DND-41 (cell line): ENCODE measurements at regions not wholly inside any gene's neighbourhood (a gene's known extent, or its start where the extent isn't known, plus 50 kb on each side); places are given as distances from the start of the nearest gene placed in this dataset.

Source experiments
- ATAC-seq: fragments of 200-7000 bp; cut with Tn5 transposase; 3 replicates; pipeline ENCODE4 v1.9.1; 2021; ENCODE audit warnings: low read depth; ENCODE audit not compliant: insufficient read depth
- DNase-seq: peaks from one replicate; pipeline ENCODE4 v3.0.0-alpha.2; 2020
- H2AFZ ChIP-seq: 2 replicates; pipeline ENCODE4 v1.6.0; 2012; ENCODE audit warnings: low read depth, low read length
- H3K27ac ChIP-seq: 2 replicates; pipeline ENCODE4 v1.5.1; 2012; ENCODE audit warnings: low read length, inconsistent platforms
- H3K27me3 ChIP-seq: fragments of 200-600 bp; sonication (generic); 2 replicates; pipeline ENCODE4 v1.6.0; 2012; ENCODE audit warnings: low read length, mild to moderate bottlenecking, inconsistent platforms; ENCODE audit not compliant: insufficient read depth, poor library complexity
- H3K36me3 ChIP-seq: 2 replicates; pipeline ENCODE4 v1.5.1; 2012; ENCODE audit warnings: low read length, inconsistent platforms; ENCODE audit not compliant: insufficient read depth
- H3K4me1 ChIP-seq: 2 replicates; pipeline ENCODE4 v1.5.1; 2012; ENCODE audit warnings: mild to moderate bottlenecking, low read length; ENCODE audit not compliant: insufficient read depth
- H3K4me2 ChIP-seq: 2 replicates; pipeline ENCODE4 v1.6.0; 2012; ENCODE audit warnings: mild to moderate bottlenecking, moderate library complexity, low read length, inconsistent platforms; ENCODE audit not compliant: insufficient read depth
- H3K4me3 ChIP-seq, 2 experiments: fragments of 200-600 bp in 1 of 2; shearing (Covaris generic) in 1 of 2; 2 replicates each; pipeline ENCODE4 v1.5.1; 2012 to 2016; ENCODE audit warnings: inconsistent platforms in 2 of 2, low read length in 2 of 2, mild to moderate bottlenecking in 2 of 2, low read depth in 1 of 2, moderate library complexity in 1 of 2
- H3K79me2 ChIP-seq: 2 replicates; pipeline ENCODE4 v1.6.0; 2012; ENCODE audit warnings: low read length, inconsistent platforms; ENCODE audit not compliant: insufficient read depth
- H3K9ac ChIP-seq: 2 replicates; pipeline ENCODE4 v1.6.0; 2012; ENCODE audit warnings: low read depth, mild to moderate bottlenecking, inconsistent platforms, low read length, moderate library complexity
- H3K9me3 ChIP-seq: 2 replicates; pipeline ENCODE4 v1.5.1; 2012; ENCODE audit warnings: low read length, moderate library complexity, mild to moderate bottlenecking, inconsistent platforms; ENCODE audit not compliant: insufficient read depth, severe bottlenecking
- H4K20me1 ChIP-seq: 2 replicates; pipeline ENCODE4 v1.6.0; 2012; ENCODE audit warnings: low read length; ENCODE audit not compliant: insufficient read depth
- EZH2 ChIP-seq: IDR thresholded peaks from 3 replicates; pipeline ENCODE4 v1.6.1; 2012; ENCODE audit warnings: borderline replicate concordance, low read depth, mild to moderate bottlenecking, moderate library complexity, low read length, inconsistent platforms; ENCODE audit not compliant: severe bottlenecking
- TF ChIP-seq, protein P1 (sequence below): IDR thresholded peaks from 2 replicates; pipeline ENCODE4 v1.5.1; 2012; ENCODE audit warnings: borderline replicate concordance, low read length, moderate library complexity, mild to moderate bottlenecking; ENCODE audit not compliant: poor library complexity, severe bottlenecking; ENCODE audit errors: extremely low read depth

DNA sequence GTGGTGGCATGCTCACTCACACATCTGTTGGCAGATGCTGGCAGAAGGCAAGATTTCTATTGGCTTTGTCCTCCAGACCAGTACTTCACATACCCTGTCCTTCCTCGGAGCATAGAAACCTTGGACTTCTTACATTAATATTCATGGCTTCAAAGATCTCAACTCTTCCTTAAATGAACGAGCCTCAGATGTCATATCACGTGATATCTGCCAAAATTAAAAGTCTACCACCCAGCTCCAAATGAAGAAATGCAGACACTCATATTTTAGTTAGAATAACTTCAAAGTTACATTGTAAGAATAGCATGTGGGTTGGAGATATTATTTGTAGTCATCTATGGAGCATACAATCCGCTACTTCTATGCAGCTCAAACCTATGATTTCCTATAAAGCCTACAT is 1994.9 kb downstream of the NCAM2 start:
- no peaks in the 10 kb centered on the region for H3K79me2 ChIP-seq
- no peak overlapping the region for H3K4me2 ChIP-seq
- no peaks in the 10 kb centered on the region for H3K27me3 ChIP-seq
- ATAC-seq (no peak), DNase-seq (no peak)
- H3K9me3 ChIP-seq, result no peaks in the 10 kb centered on the region
- no peak overlapping the region for H3K27ac ChIP-seq
- no peak overlapping the region for H2AFZ ChIP-seq
- H3K36me3 ChIP-seq, result no peaks in the 10 kb centered on the region
- H3K4me3 ChIP-seq, result no peak overlapping the region
- H4K20me1 ChIP-seq, result no peaks in the 10 kb centered on the region
- TF ChIP-seq, protein P1, sequence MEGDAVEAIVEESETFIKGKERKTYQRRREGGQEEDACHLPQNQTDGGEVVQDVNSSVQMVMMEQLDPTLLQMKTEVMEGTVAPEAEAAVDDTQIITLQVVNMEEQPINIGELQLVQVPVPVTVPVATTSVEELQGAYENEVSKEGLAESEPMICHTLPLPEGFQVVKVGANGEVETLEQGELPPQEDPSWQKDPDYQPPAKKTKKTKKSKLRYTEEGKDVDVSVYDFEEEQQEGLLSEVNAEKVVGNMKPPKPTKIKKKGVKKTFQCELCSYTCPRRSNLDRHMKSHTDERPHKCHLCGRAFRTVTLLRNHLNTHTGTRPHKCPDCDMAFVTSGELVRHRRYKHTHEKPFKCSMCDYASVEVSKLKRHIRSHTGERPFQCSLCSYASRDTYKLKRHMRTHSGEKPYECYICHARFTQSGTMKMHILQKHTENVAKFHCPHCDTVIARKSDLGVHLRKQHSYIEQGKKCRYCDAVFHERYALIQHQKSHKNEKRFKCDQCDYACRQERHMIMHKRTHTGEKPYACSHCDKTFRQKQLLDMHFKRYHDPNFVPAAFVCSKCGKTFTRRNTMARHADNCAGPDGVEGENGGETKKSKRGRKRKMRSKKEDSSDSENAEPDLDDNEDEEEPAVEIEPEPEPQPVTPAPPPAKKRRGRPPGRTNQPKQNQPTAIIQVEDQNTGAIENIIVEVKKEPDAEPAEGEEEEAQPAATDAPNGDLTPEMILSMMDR, result no peak
- TF ChIP-seq EZH2, result no peak
- H3K4me1 ChIP-seq, result no peaks in the 10 kb centered on the region
- no peak overlapping the region for H3K9ac ChIP-seq

DNA sequence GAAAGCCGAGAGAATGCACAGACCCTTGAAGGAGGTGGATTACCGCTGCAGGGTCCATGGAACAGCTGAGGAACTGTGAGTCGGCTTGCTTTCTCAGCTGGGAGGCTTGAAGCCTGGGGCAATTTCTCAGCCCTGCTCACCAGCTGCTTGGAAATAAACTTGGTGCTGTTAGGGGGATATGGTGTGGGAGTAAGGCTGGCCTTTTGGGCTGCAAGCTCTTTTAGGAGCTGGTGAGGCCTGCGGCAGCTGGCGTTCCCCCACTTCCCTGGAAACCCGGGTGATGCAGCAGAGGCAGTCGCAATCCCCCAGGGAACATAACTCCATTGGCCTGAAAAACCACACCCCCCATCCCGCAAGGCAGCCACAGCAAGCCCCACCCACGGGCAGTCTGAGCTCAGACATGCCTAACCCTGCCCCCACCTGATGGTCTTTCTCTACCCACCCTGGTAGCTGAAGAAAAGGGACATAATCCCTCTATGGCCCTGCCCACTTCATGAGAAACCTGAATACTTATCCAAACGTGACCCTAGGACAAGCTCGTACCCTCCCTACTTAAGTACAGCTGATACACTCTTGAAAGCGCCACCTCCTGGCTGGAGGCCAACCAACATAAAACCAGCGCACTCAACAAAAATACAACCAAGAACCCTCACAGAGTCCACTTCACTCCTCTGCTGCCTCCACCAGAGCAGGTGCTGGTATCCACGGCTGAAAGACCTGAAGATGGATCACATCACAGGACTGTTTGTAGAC is 1995.8 kb downstream of the NCAM2 start:
- Histone ChIP-seq H3K27ac (no peak overlapping the region), H3K79me2 (no peaks in the 10 kb centered on the region)
- DNase-seq, result no peak

GRCh38 chr21:23003951-23004350 is 2005.7 kb downstream of the NCAM2 start:
- H3K27me3 ChIP-seq, result no peaks in the 10 kb centered on the region
- H3K79me2 ChIP-seq, result no peaks in the 10 kb centered on the region
- H3K4me1 ChIP-seq, result no peaks in the 10 kb centered on the region
- no peak overlapping the region for H3K4me3 ChIP-seq
- H3K4me2 ChIP-seq, result no peak overlapping the region
- H3K36me3 ChIP-seq, result no peaks in the 10 kb centered on the region
- no peak for DNase-seq
- no peaks in the 10 kb centered on the region for H3K9me3 ChIP-seq
- no peak overlapping the region for H3K9ac ChIP-seq
- H3K27ac ChIP-seq, result no peak overlapping the region
- no peak overlapping the region for H2AFZ ChIP-seq
- no peaks in the 10 kb centered on the region for H4K20me1 ChIP-seq
- TF ChIP-seq, protein P1, result no peak
- TF ChIP-seq EZH2, result no peak
- no peak for ATAC-seq

More for the DNA sequence above, 1995.8 kb downstream of the NCAM2 start:
- H3K4me1 ChIP-seq, result no peaks in the 10 kb centered on the region
- no peak for ATAC-seq
- H3K36me3 ChIP-seq, result no peaks in the 10 kb centered on the region
- no peak overlapping the region; the same call in 1 of the 2 replicates for H2AFZ ChIP-seq
- no peak overlapping the region for H3K4me2 ChIP-seq
- no peaks in the 10 kb centered on the region for H4K20me1 ChIP-seq
- no peak for TF ChIP-seq EZH2
- TF ChIP-seq, protein P1, result peak; percentile 15
- H3K27me3 ChIP-seq, result no peaks in the 10 kb centered on the region
- no peaks in the 10 kb centered on the region for H3K9me3 ChIP-seq
- H3K4me3 ChIP-seq, result no peak overlapping the region
- no peak overlapping the region for H3K9ac ChIP-seq
